ENCODE measurements at regions not wholly inside any gene's neighbourhood (a gene's known extent, or its start where the extent isn't known, plus 50 kb on each side); places are given as distances from the start of the nearest gene placed in this dataset.

DNA sequence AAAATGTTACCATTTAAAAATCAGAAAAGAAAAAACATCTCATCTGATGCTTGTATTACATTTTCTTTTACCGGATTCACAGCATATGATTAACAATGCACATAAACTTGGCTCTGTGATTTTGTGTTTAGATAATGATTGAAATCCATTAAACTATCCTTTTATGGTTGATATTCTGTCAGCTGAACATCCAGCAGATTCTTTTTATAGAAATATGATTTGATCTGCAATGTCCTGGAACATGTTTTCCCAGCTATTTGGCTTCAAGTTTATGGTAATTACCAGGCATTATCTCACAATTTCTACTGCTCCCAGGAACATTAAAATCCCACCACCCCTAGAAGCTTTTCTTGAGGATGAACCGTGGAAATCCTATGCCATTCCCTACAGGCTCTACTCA is 205.7 kb upstream of the TET2 start:
- CTCF ChIA-PET: no interaction called here
- Histone ChIP-seq H3K9me3 (no peaks in the 10 kb centered on the region), H3K36me3 (ENCODE audit: control insufficient read depth, insufficient read depth, low read length) (no peaks in the 10 kb centered on the region), H3K27me3 (replicated peaks; ENCODE audit: control insufficient read depth, insufficient read depth, low read length) (no peaks in the 10 kb centered on the region), H3K4me3 (ENCODE audit: low read depth, low read length) (no peak overlapping the region), H3K4me1 (no peaks in the 10 kb centered on the region)
- no peak for DNase-seq
- Mint-ChIP-seq H3K27ac (ENCODE audit: unreplicated experiment) (no peak overlapping the region), H3K4me3 (ENCODE audit: unreplicated experiment) (no peak overlapping the region), H3K36me3 (ENCODE audit: insufficient read depth, unreplicated experiment) (no peaks in the 10 kb centered on the region), H3K4me1 (ENCODE audit: low read depth, unreplicated experiment) (no peaks in the 10 kb centered on the region), H3K27me3 (ENCODE audit: insufficient read depth, unreplicated experiment) (no peaks in the 10 kb centered on the region), H3K9me3 (ENCODE audit: unreplicated experiment) (no peaks in the 10 kb centered on the region)
- TF ChIP-seq, protein P1, sequence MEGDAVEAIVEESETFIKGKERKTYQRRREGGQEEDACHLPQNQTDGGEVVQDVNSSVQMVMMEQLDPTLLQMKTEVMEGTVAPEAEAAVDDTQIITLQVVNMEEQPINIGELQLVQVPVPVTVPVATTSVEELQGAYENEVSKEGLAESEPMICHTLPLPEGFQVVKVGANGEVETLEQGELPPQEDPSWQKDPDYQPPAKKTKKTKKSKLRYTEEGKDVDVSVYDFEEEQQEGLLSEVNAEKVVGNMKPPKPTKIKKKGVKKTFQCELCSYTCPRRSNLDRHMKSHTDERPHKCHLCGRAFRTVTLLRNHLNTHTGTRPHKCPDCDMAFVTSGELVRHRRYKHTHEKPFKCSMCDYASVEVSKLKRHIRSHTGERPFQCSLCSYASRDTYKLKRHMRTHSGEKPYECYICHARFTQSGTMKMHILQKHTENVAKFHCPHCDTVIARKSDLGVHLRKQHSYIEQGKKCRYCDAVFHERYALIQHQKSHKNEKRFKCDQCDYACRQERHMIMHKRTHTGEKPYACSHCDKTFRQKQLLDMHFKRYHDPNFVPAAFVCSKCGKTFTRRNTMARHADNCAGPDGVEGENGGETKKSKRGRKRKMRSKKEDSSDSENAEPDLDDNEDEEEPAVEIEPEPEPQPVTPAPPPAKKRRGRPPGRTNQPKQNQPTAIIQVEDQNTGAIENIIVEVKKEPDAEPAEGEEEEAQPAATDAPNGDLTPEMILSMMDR (IDR thresholded peaks at IDR 0.05; ENCODE audit: insufficient read depth in 1 of 2, low read depth in 1 of 2, low read length in 1 of 2, severe bottlenecking in 1 of 2, unreplicated experiment in 1 of 2): no peak
- intact Hi-C loops (cut with micrococcal nuclease; ENCODE audit: unreplicated experiment): no loop called here
- BruUV-seq (replicated peaks): no TSS peak
- POLR2A ChIA-PET: no interaction called here

GRCh38 chr4:104941661-104942062 is 205.0 kb upstream of the TET2 start:
- ChIA-PET CTCF (no interaction called here), POLR2A (no interaction called here)
- Mint-ChIP-seq H3K27ac (ENCODE audit: unreplicated experiment) (no peak overlapping the region), H3K9me3 (ENCODE audit: unreplicated experiment) (no peaks in the 10 kb centered on the region), H3K4me3 (ENCODE audit: unreplicated experiment) (no peak overlapping the region), H3K36me3 (ENCODE audit: insufficient read depth, unreplicated experiment) (no peaks in the 10 kb centered on the region), H3K27me3 (ENCODE audit: insufficient read depth, unreplicated experiment) (no peaks in the 10 kb centered on the region), H3K4me1 (ENCODE audit: low read depth, unreplicated experiment) (no peaks in the 10 kb centered on the region)
- DNase-seq: no peak
- no peaks in the 10 kb centered on the region for H3K4me1 ChIP-seq
- no peaks in the 10 kb centered on the region for H3K36me3 ChIP-seq (ENCODE audit: control insufficient read depth, insufficient read depth, low read length)
- no peak overlapping the region for H3K4me3 ChIP-seq (ENCODE audit: low read depth, low read length)
- intact Hi-C loops (cut with micrococcal nuclease; ENCODE audit: unreplicated experiment): no loop called here
- H3K9me3 ChIP-seq: no peaks in the 10 kb centered on the region
- TF ChIP-seq, protein P1 (IDR thresholded peaks at IDR 0.05; ENCODE audit: insufficient read depth in 1 of 2, low read depth in 1 of 2, low read length in 1 of 2, severe bottlenecking in 1 of 2, unreplicated experiment in 1 of 2): no peak
- H3K27me3 ChIP-seq (replicated peaks; ENCODE audit: control insufficient read depth, insufficient read depth, low read length): no peaks in the 10 kb centered on the region
- BruUV-seq (replicated peaks): no TSS peak

DNA sequence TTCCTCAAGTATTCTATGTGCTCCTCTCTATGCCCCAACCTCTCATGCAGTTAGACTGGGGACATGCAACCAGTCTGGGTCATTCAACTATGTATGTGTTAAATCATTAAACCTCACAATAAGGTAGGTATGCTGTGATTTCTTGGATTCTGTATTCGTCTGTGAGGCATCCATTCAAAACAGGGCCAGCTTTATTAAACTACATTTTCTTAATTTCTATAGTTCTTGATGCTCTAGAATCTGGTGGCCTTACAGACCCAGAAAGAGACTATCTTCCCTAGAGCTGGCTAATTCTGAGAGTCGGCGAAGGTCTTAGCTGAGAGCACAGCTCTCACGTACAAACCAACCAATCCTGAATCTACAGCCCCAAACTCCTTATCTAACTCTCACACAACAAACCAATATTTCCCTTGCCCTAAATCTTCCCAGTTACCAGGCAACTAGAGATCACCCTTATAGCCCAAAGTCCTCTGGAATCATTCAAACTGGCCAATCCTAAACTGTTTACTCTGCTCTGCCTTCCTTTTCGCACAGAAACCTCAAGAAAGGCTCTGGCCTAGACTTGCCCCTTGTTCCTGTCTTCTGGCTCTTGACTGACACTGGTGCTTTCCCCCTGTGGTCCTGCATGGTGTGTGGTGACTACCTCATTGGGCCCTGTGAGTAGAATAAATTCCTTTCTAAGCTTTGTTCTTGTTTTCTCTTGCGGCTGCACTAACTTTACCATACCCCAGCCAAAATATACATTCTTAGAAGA is 203.5 kb upstream of the TET2 start:
- no peaks in the 10 kb centered on the region for H3K36me3 ChIP-seq (ENCODE audit: control insufficient read depth, insufficient read depth, low read length)
- no peaks in the 10 kb centered on the region for H3K27me3 ChIP-seq (replicated peaks; ENCODE audit: control insufficient read depth, insufficient read depth, low read length)
- no peaks in the 10 kb centered on the region for H3K9me3 ChIP-seq
- no peaks in the 10 kb centered on the region for H3K4me1 Mint-ChIP-seq (ENCODE audit: low read depth, unreplicated experiment)
- intact Hi-C loops (cut with micrococcal nuclease; ENCODE audit: unreplicated experiment): no loop called here
- H3K36me3 Mint-ChIP-seq (ENCODE audit: insufficient read depth, unreplicated experiment): no peaks in the 10 kb centered on the region
- no peaks in the 10 kb centered on the region for H3K27me3 Mint-ChIP-seq (ENCODE audit: insufficient read depth, unreplicated experiment)
- no peaks in the 10 kb centered on the region for H3K9me3 Mint-ChIP-seq (ENCODE audit: unreplicated experiment)
- no peak overlapping the region for H3K4me3 ChIP-seq (ENCODE audit: low read depth, low read length)
- H3K4me3 Mint-ChIP-seq (ENCODE audit: unreplicated experiment): no peak overlapping the region
- POLR2A ChIA-PET: no interaction called here
- CTCF ChIA-PET: no interaction called here
- DNase-seq: no peak
- BruUV-seq (replicated peaks): no TSS peak
- no peak overlapping the region for H3K27ac Mint-ChIP-seq (ENCODE audit: unreplicated experiment)
- no peaks in the 10 kb centered on the region for H3K4me1 ChIP-seq
- TF ChIP-seq, protein P1 (IDR thresholded peaks at IDR 0.05; ENCODE audit: insufficient read depth in 1 of 2, low read depth in 1 of 2, low read length in 1 of 2, severe bottlenecking in 1 of 2, unreplicated experiment in 1 of 2): no peak

Measured in Caco-2 (cell line).